KMS-11 (cell line): ENCODE measurements at regions not wholly inside any gene's neighbourhood (a gene's known extent, or its start where the extent isn't known, plus 50 kb on each side); places are given as distances from the start of the nearest gene placed in this dataset.

Experiments used
- H2AFZ ChIP-seq: fragments of 200-600 bp; sonication (generic); 2 replicates; pipeline ENCODE4 v1.6.1; 2016; ENCODE audit warnings: antibody characterized with exemption, mixed run types, low read depth
- H3K27ac ChIP-seq: fragments of 200-600 bp; sonication (generic); 2 replicates; pipeline ENCODE4 v1.6.1; 2016; ENCODE audit warnings: mild to moderate bottlenecking, mixed run types
- H3K27me3 ChIP-seq: fragments of 200-600 bp; sonication (generic); 2 replicates; pipeline ENCODE4 v1.6.1; 2017; ENCODE audit warnings: mild to moderate bottlenecking, low read depth, mixed run types, moderate library complexity; ENCODE audit not compliant: insufficient read depth
- H3K36me3 ChIP-seq: fragments of 200-600 bp; sonication (generic); 2 replicates; pipeline ENCODE4 v1.6.1; 2017; ENCODE audit warnings: mild to moderate bottlenecking, mixed run types; ENCODE audit not compliant: insufficient read depth
- H3K4me1 ChIP-seq: fragments of 200-600 bp; sonication (generic); 2 replicates; pipeline ENCODE4 v1.6.1; 2016; ENCODE audit warnings: mild to moderate bottlenecking, low read depth, mixed run types; ENCODE audit not compliant: poor library complexity, severe bottlenecking
- H3K4me2 ChIP-seq: fragments of 200-600 bp; sonication (generic); 2 replicates; pipeline ENCODE4 v1.7.0; 2016; ENCODE audit warnings: mild to moderate bottlenecking, mixed run types
- H3K4me3 ChIP-seq: fragments of 200-600 bp; sonication (generic); IDR thresholded peaks from 2 replicates; pipeline ENCODE4 v1.6.1; 2017; ENCODE audit warnings: low read depth, low read length, mixed read lengths; ENCODE audit not compliant: insufficient read depth
- H3K79me2 ChIP-seq: fragments of 200-600 bp; sonication (generic); 2 replicates; pipeline ENCODE4 v1.6.1; 2016; ENCODE audit warnings: low read depth, mixed run types; ENCODE audit not compliant: insufficient read depth
- H3K9ac ChIP-seq: fragments of 200-600 bp; sonication (generic); 2 replicates; pipeline ENCODE4 v1.6.1; 2016; ENCODE audit warnings: mild to moderate bottlenecking, mixed run types
- H4K20me1 ChIP-seq: fragments of 200-600 bp; sonication (generic); 2 replicates; pipeline ENCODE4 v1.6.1; 2016; ENCODE audit warnings: mild to moderate bottlenecking, mixed run types; ENCODE audit not compliant: insufficient read depth
- CTCF ChIP-seq: fragments of 200-600 bp; sonication (generic); conservative IDR thresholded peaks from 2 replicates; pipeline ENCODE4 v1.6.1; 2017; ENCODE audit warnings: low read depth, mild to moderate bottlenecking, antibody characterized with exemption, low read length, moderate library complexity, mixed read lengths

GRCh38 chr15:77540312-77541060 is 92.2 kb downstream of the LINGO1 start:
- Histone ChIP-seq H2AFZ (no peak overlapping the region), H3K4me3 (no peak overlapping the region), H4K20me1 (no peaks in the 10 kb centered on the region), H3K9ac (no peak overlapping the region), H3K27me3 (peaks cover 8% of the 10 kb centered on the region; the same call in 1 of the 2 replicates), H3K4me2 (no peak overlapping the region), H3K36me3 (no peaks in the 10 kb centered on the region), H3K27ac (no peak overlapping the region), H3K79me2 (no peaks in the 10 kb centered on the region), H3K4me1 (no peaks in the 10 kb centered on the region)
- no peak for TF ChIP-seq CTCF

- peaks cover 5% of the 10 kb centered on the region; the same call in 1 of the 2 replicates for H3K27me3 ChIP-seq
- H3K27ac ChIP-seq, result no peak overlapping the region
- H2AFZ ChIP-seq, result no peak overlapping the region
- no peak overlapping the region for H3K9ac ChIP-seq
- no peak overlapping the region for H3K4me3 ChIP-seq
- no peak for TF ChIP-seq CTCF
- no peaks in the 10 kb centered on the region for H3K79me2 ChIP-seq
- no peaks in the 10 kb centered on the region for H4K20me1 ChIP-seq
- no peak overlapping the region for H3K4me2 ChIP-seq
- H3K4me1 ChIP-seq, result no peaks in the 10 kb centered on the region
- no peaks in the 10 kb centered on the region for H3K36me3 ChIP-seq
Measured at GRCh38 chr15:77538793-77539497, 93.8 kb downstream of the LINGO1 start.

GRCh38 chr15:77538027-77538451 is 94.7 kb downstream of the LINGO1 start:
- no peak overlapping the region for H3K4me2 ChIP-seq
- H3K4me1 ChIP-seq, result no peaks in the 10 kb centered on the region

GRCh38 chr15:77537006-77537405 is 95.7 kb downstream of the LINGO1 start:
- no peak for TF ChIP-seq CTCF
- Histone ChIP-seq H3K4me1 (no peaks in the 10 kb centered on the region), H3K27ac (no peak overlapping the region), H3K9ac (no peak overlapping the region), H3K79me2 (no peaks in the 10 kb centered on the region), H3K27me3 (peaks cover 20% of the 10 kb centered on the region; the same call in 1 of the 2 replicates), H3K4me2 (no peak overlapping the region), H3K4me3 (no peak overlapping the region), H2AFZ (no peak overlapping the region), H4K20me1 (no peaks in the 10 kb centered on the region), H3K36me3 (no peaks in the 10 kb centered on the region)

More at GRCh38 chr15:77538027-77538451, 94.7 kb downstream of the LINGO1 start:
- H4K20me1 ChIP-seq, result no peaks in the 10 kb centered on the region
- H3K27ac ChIP-seq, result no peak overlapping the region
- H3K36me3 ChIP-seq, result no peaks in the 10 kb centered on the region
- H3K79me2 ChIP-seq, result no peaks in the 10 kb centered on the region
- H3K27me3 ChIP-seq, result peaks cover 11% of the 10 kb centered on the region; the same call in 1 of the 2 replicates
- no peak for TF ChIP-seq CTCF
- H3K4me3 ChIP-seq, result no peak overlapping the region
- no peak overlapping the region for H2AFZ ChIP-seq
- H3K9ac ChIP-seq, result no peak overlapping the region
